Activated CD4-positive, alpha-beta memory T cell treated with anti-CD3 and anti-CD28 coated beads, Interleukin-2, amount 10 ng/mL, durations not matched to agents 7 days and 5 days (primary cell): ENCODE measurements at regions not wholly inside any gene's neighbourhood (a gene's known extent, or its start where the extent isn't known, plus 50 kb on each side); places are given as distances from the start of the nearest gene placed in this dataset.

ENCODE experiments used
- CTCF ChIA-PET: fragments of 350-600 bp; sonication (Branson Sonifier 250); formaldehyde crosslinking; loops from one replicate; lab custom pipeline; 2021; ENCODE audit warnings: antibody characterized with exemption, inconsistent platforms; lab: Charles Lee
- POLR2A ChIA-PET: fragments of 350-600 bp; sonication (Branson Sonifier 250); formaldehyde crosslinking; loops from one replicate; lab custom pipeline; 2021; ENCODE audit warnings: antibody characterized with exemption; lab: Charles Lee
- DNase-seq: peaks from one replicate; pipeline ENCODE4 v3.0.0-alpha.2; 2020
- H3K27ac Mint-ChIP-seq: one replicate; pipeline ENCODE4 v1.8.0; 2021; ENCODE audit warnings: mild to moderate bottlenecking, mixed read lengths
- H3K27me3 Mint-ChIP-seq: one replicate; pipeline ENCODE4 v1.8.0; 2021; ENCODE audit warnings: mixed read lengths
- H3K36me3 Mint-ChIP-seq: one replicate; pipeline ENCODE4 v1.8.0; 2021; ENCODE audit warnings: low read depth, mixed read lengths
- H3K4me1 Mint-ChIP-seq: one replicate; pipeline ENCODE4 v1.8.0; 2021; ENCODE audit warnings: mixed read lengths
- H3K4me3 Mint-ChIP-seq: one replicate; pipeline ENCODE4 v1.8.0; 2021; ENCODE audit warnings: mild to moderate bottlenecking, mixed read lengths
- H3K9me3 Mint-ChIP-seq: one replicate; pipeline ENCODE4 v1.8.0; 2021; ENCODE audit warnings: mixed read lengths

GRCh38 chr2:220209093-220209492 lies 581.7 kb downstream of the SLC4A3 start:
- ChIA-PET CTCF (no interaction called here), POLR2A (no interaction called here)
- Mint-ChIP-seq H3K4me1 (no peaks in the 10 kb centered on the region), H3K4me3 (no peak overlapping the region), H3K27me3 (no peaks in the 10 kb centered on the region), H3K27ac (no peak overlapping the region), H3K36me3 (no peaks in the 10 kb centered on the region), H3K9me3 (no peaks in the 10 kb centered on the region)
- DNase-seq: no peak

- Mint-ChIP-seq H3K27ac (no peak overlapping the region), H3K36me3 (no peaks in the 10 kb centered on the region), H3K4me1 (no peaks in the 10 kb centered on the region), H3K27me3 (no peaks in the 10 kb centered on the region), H3K9me3 (no peaks in the 10 kb centered on the region), H3K4me3 (no peak overlapping the region)
- ChIA-PET CTCF (no interaction called here), POLR2A (no interaction called here)
- DNase-seq: no peak
Measured at GRCh38 chr2:220209751-220210150, 582.3 kb downstream of the SLC4A3 start.

GRCh38 chr2:220212296-220213080 lies 585.1 kb downstream of the SLC4A3 start:
- no peak for DNase-seq
- Mint-ChIP-seq H3K27ac (no peak overlapping the region), H3K36me3 (no peaks in the 10 kb centered on the region), H3K9me3 (no peaks in the 10 kb centered on the region), H3K4me1 (no peaks in the 10 kb centered on the region), H3K27me3 (no peaks in the 10 kb centered on the region), H3K4me3 (no peak overlapping the region)
- ChIA-PET CTCF (no interaction called here), POLR2A (no interaction called here)

GRCh38 chr2:220215785-220216184 lies 588.4 kb downstream of the SLC4A3 start:
- H3K4me1 Mint-ChIP-seq: no peaks in the 10 kb centered on the region
- no peaks in the 10 kb centered on the region for H3K36me3 Mint-ChIP-seq
- DNase-seq: no peak
- H3K27me3 Mint-ChIP-seq: no peaks in the 10 kb centered on the region
- H3K27ac Mint-ChIP-seq: no peak overlapping the region
- CTCF ChIA-PET: no interaction called here
- no peak overlapping the region for H3K4me3 Mint-ChIP-seq
- POLR2A ChIA-PET: no interaction called here
- no peaks in the 10 kb centered on the region for H3K9me3 Mint-ChIP-seq

GRCh38 chr2:220219371-220219770 lies 591.9 kb downstream of the SLC4A3 start:
- no peak overlapping the region for H3K4me3 Mint-ChIP-seq
- ChIA-PET POLR2A (no interaction called here), CTCF (no interaction called here)
- DNase-seq: no peak
- H3K36me3 Mint-ChIP-seq: no peaks in the 10 kb centered on the region
- no peaks in the 10 kb centered on the region for H3K4me1 Mint-ChIP-seq
- no peaks in the 10 kb centered on the region for H3K9me3 Mint-ChIP-seq
- H3K27ac Mint-ChIP-seq: no peak overlapping the region
- H3K27me3 Mint-ChIP-seq: no peaks in the 10 kb centered on the region

- no peaks in the 10 kb centered on the region for H3K9me3 Mint-ChIP-seq
- no peaks in the 10 kb centered on the region for H3K4me1 Mint-ChIP-seq
- ChIA-PET POLR2A (no interaction called here), CTCF (no interaction called here)
- DNase-seq: no peak
- no peaks in the 10 kb centered on the region for H3K27me3 Mint-ChIP-seq
- no peaks in the 10 kb centered on the region for H3K36me3 Mint-ChIP-seq
- H3K4me3 Mint-ChIP-seq: no peak overlapping the region
- no peak overlapping the region for H3K27ac Mint-ChIP-seq
Measured at GRCh38 chr2:220220009-220220408, 592.6 kb downstream of the SLC4A3 start.

- H3K27ac Mint-ChIP-seq: no peak overlapping the region
- H3K36me3 Mint-ChIP-seq: no peaks in the 10 kb centered on the region
- ChIA-PET CTCF (no interaction called here), POLR2A (no interaction called here)
- no peak for DNase-seq
- H3K4me3 Mint-ChIP-seq: no peak overlapping the region
- no peaks in the 10 kb centered on the region for H3K4me1 Mint-ChIP-seq
- no peaks in the 10 kb centered on the region for H3K9me3 Mint-ChIP-seq
- H3K27me3 Mint-ChIP-seq: no peaks in the 10 kb centered on the region
Measured at GRCh38 chr2:220221992-220222391, 594.6 kb downstream of the SLC4A3 start.

- ChIA-PET POLR2A (no interaction called here), CTCF (no interaction called here)
- Mint-ChIP-seq H3K36me3 (no peaks in the 10 kb centered on the region), H3K9me3 (no peaks in the 10 kb centered on the region), H3K27ac (no peak overlapping the region), H3K4me3 (no peak overlapping the region), H3K4me1 (no peaks in the 10 kb centered on the region), H3K27me3 (no peaks in the 10 kb centered on the region)
- DNase-seq: no peak
Measured at GRCh38 chr2:220224691-220225543, 597.5 kb downstream of the SLC4A3 start.

- ChIA-PET POLR2A (no interaction called here), CTCF (no interaction called here)
- H3K4me1 Mint-ChIP-seq: no peaks in the 10 kb centered on the region
- H3K9me3 Mint-ChIP-seq: no peaks in the 10 kb centered on the region
- H3K27ac Mint-ChIP-seq: no peak overlapping the region
- H3K36me3 Mint-ChIP-seq: no peaks in the 10 kb centered on the region
- no peaks in the 10 kb centered on the region for H3K27me3 Mint-ChIP-seq
- H3K4me3 Mint-ChIP-seq: no peak overlapping the region
- no peak for DNase-seq
Measured at GRCh38 chr2:220226076-220226475, 598.6 kb downstream of the SLC4A3 start.

- Mint-ChIP-seq H3K9me3 (no peaks in the 10 kb centered on the region), H3K4me1 (no peaks in the 10 kb centered on the region), H3K36me3 (no peaks in the 10 kb centered on the region), H3K4me3 (no peak overlapping the region), H3K27ac (no peak overlapping the region), H3K27me3 (no peaks in the 10 kb centered on the region)
- DNase-seq: no peak
- POLR2A ChIA-PET: no interaction called here
- CTCF ChIA-PET: no interaction called here
Measured at GRCh38 chr2:220226546-220226945, 599.1 kb downstream of the SLC4A3 start.

GRCh38 chr2:220227266-220227920 lies 600.0 kb downstream of the SLC4A3 start:
- Mint-ChIP-seq H3K4me1 (no peaks in the 10 kb centered on the region), H3K27me3 (no peaks in the 10 kb centered on the region), H3K9me3 (no peaks in the 10 kb centered on the region), H3K4me3 (no peak overlapping the region), H3K36me3 (no peaks in the 10 kb centered on the region), H3K27ac (no peak overlapping the region)
- DNase-seq: no peak
- POLR2A ChIA-PET: no interaction called here
- CTCF ChIA-PET: no interaction called here

GRCh38 chr2:220228310-220229006 lies 601.0 kb downstream of the SLC4A3 start:
- DNase-seq: no peak
- CTCF ChIA-PET: no interaction called here
- H3K27ac Mint-ChIP-seq: no peak overlapping the region
- H3K4me1 Mint-ChIP-seq: no peaks in the 10 kb centered on the region
- H3K36me3 Mint-ChIP-seq: no peaks in the 10 kb centered on the region
- POLR2A ChIA-PET: no interaction called here
- no peaks in the 10 kb centered on the region for H3K27me3 Mint-ChIP-seq
- H3K9me3 Mint-ChIP-seq: no peaks in the 10 kb centered on the region
- no peak overlapping the region for H3K4me3 Mint-ChIP-seq

GRCh38 chr2:220240641-220241040 lies 613.2 kb downstream of the SLC4A3 start:
- no peaks in the 10 kb centered on the region for H3K36me3 Mint-ChIP-seq
- CTCF ChIA-PET: no interaction called here
- no peaks in the 10 kb centered on the region for H3K4me1 Mint-ChIP-seq
- H3K4me3 Mint-ChIP-seq: no peak overlapping the region
- no peak overlapping the region for H3K27ac Mint-ChIP-seq
- H3K9me3 Mint-ChIP-seq: no peaks in the 10 kb centered on the region
- DNase-seq: no peak
- POLR2A ChIA-PET: no interaction called here
- no peaks in the 10 kb centered on the region for H3K27me3 Mint-ChIP-seq
